ENCODE measurements at regions not wholly inside any gene's neighbourhood (a gene's known extent, or its start where the extent isn't known, plus 50 kb on each side); places are given as distances from the start of the nearest gene placed in this dataset.

GRCh38 chr5:61686491-61687257 is 354.6 kb downstream of the ZSWIM6 start:
- DNase-seq (ENCODE audit: low spot score): no peak

- DNase-seq (ENCODE audit: low spot score): no peak
Measured at GRCh38 chr5:61687371-61687770, 355.3 kb downstream of the ZSWIM6 start.

- DNase-seq (ENCODE audit: low spot score): no peak
Measured at GRCh38 chr5:61689153-61689846, 357.2 kb downstream of the ZSWIM6 start.

- DNase-seq (ENCODE audit: low spot score): no peak
Measured at GRCh38 chr5:61697809-61698558, 365.9 kb downstream of the ZSWIM6 start.

GRCh38 chr5:61701877-61702602 is 370.0 kb downstream of the ZSWIM6 start:
- DNase-seq (ENCODE audit: low spot score): no peak

- DNase-seq (ENCODE audit: low spot score): peak; percentile 37
Measured at GRCh38 chr5:61702784-61703183, 370.7 kb downstream of the ZSWIM6 start.

- DNase-seq (ENCODE audit: low spot score): no peak
Measured at GRCh38 chr5:61704289-61704688, 372.2 kb downstream of the ZSWIM6 start.

GRCh38 chr5:61706751-61707150 is 374.7 kb downstream of the ZSWIM6 start:
- no peak for DNase-seq (ENCODE audit: low spot score)

GRCh38 chr5:61719124-61719523 is 387.1 kb downstream of the ZSWIM6 start:
- no peak for DNase-seq (ENCODE audit: low spot score)

- no peak for DNase-seq (ENCODE audit: low spot score)
Measured at GRCh38 chr5:61720829-61721228, 388.8 kb downstream of the ZSWIM6 start.

- DNase-seq (ENCODE audit: low spot score): no peak
Measured at GRCh38 chr5:61724102-61724501, 392.0 kb downstream of the ZSWIM6 start.

- DNase-seq (ENCODE audit: low spot score): no peak
Measured at GRCh38 chr5:61728287-61728686, 396.2 kb downstream of the ZSWIM6 start.

- no peak for DNase-seq (ENCODE audit: low spot score)
Measured at GRCh38 chr5:61730866-61731265, 398.8 kb downstream of the ZSWIM6 start.

GRCh38 chr5:61731267-61731945 is 399.3 kb downstream of the ZSWIM6 start:
- no peak for DNase-seq (ENCODE audit: low spot score)

GRCh38 chr5:61731946-61732314 is 399.9 kb downstream of the ZSWIM6 start:
- no peak for DNase-seq (ENCODE audit: low spot score)

GRCh38 chr5:61732369-61732768 is 400.3 kb downstream of the ZSWIM6 start:
- no peak for DNase-seq (ENCODE audit: low spot score)

GRCh38 chr5:61732796-61733195 is 400.7 kb downstream of the ZSWIM6 start:
- DNase-seq (ENCODE audit: low spot score): no peak

- no peak for DNase-seq (ENCODE audit: low spot score)
Measured at GRCh38 chr5:61734001-61734400, 401.9 kb downstream of the ZSWIM6 start.

- DNase-seq (ENCODE audit: low spot score): peak; percentile 64
Measured at GRCh38 chr5:61734966-61735365, 402.9 kb downstream of the ZSWIM6 start.

GRCh38 chr5:61735531-61735930 is 403.5 kb downstream of the ZSWIM6 start:
- DNase-seq (ENCODE audit: low spot score): no peak

GRCh38 chr5:61735995-61736394 is 403.9 kb downstream of the ZSWIM6 start:
- no peak for DNase-seq (ENCODE audit: low spot score)

Measured in GM03348 (cell line).